GM21529 (cell line): ENCODE measurements at regions not wholly inside any gene's neighbourhood (a gene's known extent, or its start where the extent isn't known, plus 50 kb on each side); places are given as distances from the start of the nearest gene placed in this dataset.

Experiments
- ATAC-seq: cut with Tn5 transposase; IDR thresholded peaks from one replicate; pipeline ENCODE4 v1.9.1; 2021; ENCODE audit not compliant: unreplicated experiment

DNA sequence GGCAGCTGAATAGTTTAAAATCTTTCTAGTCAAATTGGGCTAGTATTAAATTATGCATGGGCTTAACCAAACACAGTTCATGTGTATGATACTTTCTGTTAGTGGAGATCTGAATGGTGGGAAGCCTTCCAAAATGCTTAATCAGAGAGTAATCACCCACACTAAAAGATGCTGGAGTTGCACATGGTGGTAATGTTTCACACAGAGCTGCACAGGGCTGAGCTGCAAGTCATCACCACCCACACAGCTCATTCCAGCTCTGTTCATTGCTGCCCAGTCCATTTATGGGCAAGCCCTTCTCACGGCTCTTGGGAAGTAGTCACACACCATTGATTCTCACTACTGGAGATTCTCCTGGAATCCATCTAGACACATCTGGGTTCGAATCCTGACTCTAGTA lies 351.5 kb upstream of the KCNN2 start:
- no peak for ATAC-seq

DNA sequence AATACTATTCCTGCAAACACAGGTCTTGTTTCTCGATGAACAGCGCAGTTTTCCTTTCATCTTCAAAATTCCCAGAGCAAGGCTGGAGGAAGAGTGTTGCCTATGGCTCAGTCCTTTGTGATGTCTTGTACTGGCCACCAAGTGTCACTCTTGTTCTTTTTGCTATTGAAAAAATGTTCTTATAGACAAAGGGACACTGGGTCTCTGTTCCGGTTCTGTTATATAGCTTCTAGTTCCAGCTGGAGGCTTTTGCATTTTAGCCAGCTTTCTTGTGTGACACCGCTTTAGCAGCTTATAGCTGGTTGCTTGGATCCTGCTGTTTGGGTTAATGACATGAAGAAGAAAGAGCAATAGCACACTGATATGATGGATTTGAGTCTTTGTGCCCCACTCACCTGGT lies 343.7 kb upstream of the KCNN2 start:
- ATAC-seq: no peak

DNA sequence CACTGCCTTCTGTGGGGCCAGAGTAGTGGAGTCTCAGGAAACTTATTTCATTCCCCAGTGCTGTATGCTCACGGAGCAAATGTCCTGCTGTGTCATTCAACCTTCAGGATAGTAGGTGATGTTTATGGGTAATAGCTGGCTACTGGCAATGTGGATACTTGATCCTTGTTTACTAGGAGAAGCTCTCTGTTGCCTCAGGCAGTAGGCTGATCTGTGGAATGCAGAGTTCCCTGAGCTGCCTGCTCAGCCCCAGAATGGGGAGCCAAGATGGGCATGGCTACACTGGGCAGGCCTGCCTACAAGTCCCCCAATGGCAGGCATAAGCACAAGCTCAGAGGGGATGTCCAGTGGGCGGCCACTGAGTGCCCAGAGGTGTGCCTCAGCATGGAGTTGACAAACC lies 323.1 kb upstream of the KCNN2 start:
- ATAC-seq: no peak

DNA sequence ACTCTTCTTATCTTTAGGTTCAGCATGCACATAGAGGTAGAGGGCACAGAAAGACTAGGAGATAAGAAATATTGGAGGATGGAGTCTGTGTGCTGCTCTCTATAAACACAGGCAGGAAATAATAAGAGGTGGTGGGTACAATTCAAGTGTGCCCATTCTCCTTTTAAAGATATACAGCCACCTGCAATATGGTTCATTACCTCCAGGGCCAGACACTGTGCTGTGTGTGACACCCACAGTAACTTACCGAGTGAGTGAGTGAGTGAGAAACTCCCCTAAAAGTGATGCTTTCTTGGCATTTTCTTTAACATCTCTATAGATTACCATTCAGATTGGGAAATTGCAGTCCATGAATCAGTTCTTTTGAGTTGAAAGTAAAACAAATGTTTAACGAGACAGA lies 311.8 kb upstream of the KCNN2 start:
- ATAC-seq: no peak

DNA sequence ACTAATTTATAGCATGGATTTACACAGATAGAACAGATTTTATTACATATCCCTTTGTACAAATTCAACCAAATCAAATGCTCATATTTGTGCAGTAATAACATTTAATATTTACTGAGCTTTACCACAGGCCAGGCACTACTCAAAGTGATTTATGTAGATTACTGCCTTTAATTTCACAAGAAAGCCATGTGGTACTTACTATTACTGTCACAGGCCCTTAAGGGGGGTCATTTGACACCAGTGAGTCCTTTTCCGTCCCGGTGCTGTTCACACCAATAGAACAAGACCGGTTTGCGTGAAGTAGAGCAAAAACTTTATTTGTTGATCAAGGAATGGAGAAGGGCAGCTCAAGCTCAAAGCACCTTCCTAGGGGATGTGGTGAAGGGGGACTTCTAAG lies 308.5 kb upstream of the KCNN2 start:
- ATAC-seq: no peak

DNA sequence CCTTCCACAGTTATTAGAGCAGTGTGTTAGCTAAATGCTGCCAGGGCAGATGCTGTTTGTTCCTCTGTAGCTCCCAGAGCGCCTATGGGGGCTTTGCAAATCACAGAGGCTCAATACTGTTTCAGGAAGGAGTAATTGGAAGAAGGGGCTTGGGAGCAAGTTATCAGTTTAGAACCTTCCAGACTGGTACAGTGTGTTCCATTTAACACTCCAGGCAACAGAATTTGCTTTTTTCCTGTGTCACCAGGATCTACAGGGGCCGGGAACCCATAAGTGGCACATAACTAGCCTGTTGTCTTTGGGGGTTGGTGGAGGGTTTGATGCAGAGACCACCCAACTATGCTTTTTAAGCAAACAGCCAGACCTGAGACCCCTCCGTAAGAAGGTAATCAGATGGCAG lies 307.3 kb upstream of the KCNN2 start:
- no peak for ATAC-seq

DNA sequence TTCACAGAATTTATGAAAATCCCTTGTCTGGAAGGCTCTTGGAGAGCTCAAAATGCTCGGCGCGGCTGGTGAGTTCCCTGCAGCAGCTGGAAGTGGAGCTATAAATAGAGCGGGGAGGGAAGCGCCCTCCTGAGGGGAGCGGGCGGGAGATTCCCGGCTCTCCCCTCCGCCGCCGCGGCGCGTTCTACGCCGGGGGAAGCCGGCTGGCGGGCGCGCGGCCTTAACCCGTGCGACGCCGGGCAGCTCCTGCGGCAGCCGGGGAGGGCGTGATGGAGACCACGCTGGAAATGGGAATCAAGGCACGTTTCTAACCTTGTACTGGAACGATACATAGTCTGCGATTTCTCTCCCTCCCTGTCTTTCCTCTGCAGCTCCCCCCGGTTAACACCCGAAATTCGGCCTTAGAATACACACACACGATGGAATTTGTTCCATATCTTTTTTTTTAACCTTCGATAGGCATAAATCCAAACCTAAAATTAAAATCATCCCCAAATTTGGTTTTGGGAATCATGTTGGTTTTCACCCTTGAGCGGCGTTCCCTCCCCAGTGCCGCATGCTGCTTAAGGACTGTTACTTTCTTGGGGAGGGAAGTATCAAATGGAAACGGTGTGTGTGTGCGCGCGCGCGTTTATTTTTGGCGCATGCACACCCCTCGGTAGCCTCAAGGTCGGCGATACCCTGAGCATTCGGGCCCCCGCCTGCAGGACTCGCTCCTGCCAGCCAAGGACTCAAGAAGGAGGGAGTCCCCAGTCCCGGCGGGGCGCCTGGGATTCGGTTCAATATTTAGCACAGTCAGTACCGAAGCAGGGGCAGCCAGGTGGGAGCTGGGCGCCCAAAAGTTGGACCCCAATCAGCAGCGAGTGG lies 306.3 kb upstream of the KCNN2 start:
- ATAC-seq: no peak

DNA sequence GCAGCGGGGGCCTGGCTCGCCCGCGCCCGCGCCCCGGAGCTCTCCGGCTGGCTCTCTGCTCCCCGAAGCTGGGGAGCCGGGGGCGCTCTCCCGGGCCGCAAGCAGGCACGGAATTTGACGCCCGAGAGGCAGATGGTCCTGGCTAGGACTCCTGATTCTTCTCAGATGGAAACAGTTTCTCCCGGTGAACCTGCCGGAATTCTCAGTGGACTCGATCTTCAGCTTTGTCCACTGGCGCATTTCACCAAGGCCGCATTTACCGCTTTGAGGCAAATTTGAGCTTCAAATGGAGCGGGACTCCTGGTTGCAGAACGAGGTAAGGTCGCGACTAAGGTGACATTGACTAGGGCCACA lies 305.7 kb upstream of the KCNN2 start:
- ATAC-seq: no peak

DNA sequence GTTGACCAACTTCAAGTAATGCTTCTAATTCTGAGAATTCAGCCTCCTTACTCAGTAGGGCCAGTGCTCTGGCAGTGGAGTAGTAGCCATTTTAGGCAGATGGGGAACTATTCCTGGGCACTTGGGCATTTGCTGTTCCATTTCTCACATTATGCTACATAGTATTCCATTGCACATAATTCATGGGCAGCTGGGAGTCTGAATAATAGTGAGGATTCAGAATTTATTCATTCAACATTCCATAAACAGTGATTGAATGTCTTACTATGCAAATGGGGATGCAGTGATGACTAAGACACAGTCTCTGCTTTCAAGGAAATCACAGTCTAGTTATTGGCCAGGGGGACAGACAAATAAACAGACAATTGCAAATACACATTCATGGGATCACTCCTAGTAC lies 301.0 kb upstream of the KCNN2 start:
- ATAC-seq: no peak

DNA sequence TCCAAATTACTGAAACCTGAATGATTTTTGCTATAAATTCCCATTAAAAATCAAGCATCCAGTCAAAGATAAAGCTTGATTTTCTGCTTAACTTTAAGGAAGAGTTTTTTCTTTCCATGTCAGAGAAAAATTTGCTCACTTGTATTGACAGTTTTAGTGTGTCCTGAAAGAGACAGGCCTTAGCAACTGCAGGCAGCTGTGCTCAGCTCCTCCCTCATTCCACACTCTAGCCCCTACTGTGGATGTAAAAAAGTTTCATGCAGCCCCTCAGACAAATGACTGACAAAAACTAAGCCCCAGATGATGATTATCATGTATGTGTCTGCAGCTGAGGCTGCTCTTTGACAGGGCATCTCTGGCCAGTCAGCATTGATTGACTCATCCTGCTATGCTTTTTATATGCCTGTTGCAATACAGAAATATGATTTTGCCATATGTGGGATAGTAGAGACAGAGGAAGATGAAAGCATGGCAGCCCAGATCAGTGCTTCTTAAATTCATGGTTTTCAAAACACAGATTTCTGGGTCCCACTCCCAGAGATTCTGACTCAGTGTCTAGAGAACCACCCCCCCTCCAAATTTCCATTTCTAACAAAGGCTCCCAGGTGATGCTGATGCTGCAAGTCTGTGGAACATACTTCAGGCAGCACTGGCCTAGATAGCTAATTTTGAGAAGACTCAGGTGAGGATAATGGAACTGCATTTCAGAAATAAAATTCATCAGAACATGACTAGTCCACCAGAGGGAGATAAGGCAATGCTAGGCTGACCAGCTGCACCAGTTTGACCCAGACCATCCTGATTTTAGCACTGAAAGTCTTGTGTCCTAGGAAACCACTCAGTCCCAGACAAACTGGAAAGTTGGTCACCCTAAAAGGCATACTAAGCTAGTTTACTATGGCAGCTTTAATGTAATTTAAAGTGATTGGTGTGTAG lies 298.7 kb upstream of the KCNN2 start:
- ATAC-seq: no peak

DNA sequence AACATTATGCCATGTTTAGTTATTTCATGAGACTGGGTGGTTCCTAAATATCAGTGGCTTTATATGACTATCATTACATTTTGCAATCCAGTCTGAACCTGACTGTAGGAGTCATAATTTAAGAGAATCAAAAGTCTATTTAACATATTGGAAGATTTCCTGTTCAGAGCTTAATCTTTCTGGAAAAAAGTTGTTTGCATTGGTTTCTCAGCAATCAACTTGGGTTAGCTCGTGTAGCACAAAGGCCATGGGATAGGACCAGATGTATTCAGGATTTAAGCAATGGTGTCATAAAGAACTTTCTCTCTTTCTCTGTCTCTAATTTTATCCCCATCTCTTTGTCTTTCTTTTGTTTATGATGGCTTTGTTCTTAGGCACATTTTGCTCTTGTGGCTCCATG lies 296.0 kb upstream of the KCNN2 start:
- ATAC-seq: no peak

DNA sequence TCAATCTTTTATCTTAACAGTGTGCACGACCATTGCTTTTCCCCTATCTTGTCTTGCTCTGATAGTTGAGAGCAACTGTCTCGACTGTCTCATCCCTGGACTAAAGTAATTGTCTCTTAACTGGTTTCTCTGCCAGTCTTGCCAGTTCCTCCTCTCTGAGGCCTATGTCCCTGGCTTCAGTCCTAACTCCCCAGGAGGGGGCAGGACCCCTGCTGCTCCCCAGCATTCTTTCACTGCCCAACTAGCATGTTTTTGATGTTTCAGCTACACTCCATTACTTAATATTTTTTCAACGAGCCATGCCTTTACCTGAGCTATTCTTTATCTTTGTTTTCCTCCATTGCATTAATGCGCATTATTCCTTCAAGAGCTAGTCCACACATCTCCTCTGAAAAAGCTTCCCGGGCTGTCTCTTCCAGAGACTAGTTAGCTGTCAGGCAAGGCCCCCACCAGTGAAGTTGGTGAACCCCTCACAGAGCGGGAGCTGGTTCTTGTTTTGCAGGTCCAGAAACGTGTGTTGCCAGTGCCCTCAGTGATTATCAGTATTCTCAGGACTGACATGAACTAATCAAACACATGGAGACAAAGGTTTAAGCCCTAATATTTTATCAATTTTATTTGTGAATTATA lies 291.7 kb upstream of the KCNN2 start:
- no peak for ATAC-seq

DNA sequence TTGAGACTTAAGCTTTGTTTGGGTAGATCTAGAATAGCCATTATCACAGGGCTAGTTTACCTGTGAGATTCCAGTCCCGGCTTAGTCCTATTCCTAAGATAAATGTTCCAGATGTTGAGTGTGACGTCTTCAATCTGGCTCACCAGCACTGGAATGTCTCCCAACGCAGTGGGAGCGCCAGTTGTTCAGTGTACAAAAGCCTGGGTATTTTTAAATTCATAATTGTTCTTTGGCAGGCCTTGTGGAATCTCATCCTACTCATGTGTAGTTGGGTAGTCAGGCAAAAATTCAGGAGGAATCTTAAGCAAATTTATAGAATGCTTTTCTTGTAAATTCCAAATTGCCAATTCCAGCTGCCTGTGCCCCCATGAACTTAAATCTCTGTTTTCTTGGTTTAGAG lies 272.6 kb upstream of the KCNN2 start:
- no peak for ATAC-seq

DNA sequence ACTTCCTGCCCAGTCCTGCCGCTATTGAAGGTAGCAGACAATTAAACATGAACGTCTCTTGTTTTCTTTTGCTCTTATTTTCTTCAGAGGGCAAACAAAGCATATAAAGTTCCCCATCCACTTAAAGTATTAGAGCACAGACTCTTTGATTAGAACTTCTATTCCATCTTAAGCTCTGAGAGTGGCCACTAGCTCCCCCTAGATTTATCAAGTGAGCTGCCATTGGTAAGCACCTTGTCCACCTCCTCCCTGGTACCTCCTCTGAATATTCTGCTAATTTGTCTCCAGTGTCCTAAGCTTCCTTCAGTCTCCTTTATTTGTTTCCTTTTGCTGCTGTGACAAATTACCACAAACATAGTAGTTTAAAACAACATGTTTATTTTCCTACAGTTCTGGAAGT lies 264.3 kb upstream of the KCNN2 start:
- ATAC-seq: no peak

DNA sequence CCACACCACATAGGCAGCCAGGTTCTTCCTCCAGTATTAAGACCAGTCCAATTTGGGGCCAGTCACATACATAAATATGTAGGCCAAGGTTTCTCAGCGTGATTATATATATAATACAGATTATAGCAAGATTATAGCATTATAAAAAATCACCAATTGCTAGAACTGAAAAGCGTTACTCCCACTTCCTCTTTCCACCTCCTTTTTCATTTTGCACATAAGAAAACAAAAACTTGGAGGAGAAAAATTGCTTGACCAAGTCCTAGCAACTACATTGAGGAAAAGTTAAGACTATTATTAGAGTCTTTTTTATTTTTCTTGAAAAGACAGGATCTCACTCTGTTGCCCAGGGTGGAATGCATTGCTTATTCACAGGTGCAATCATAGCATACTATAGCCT lies 262.7 kb upstream of the KCNN2 start:
- no peak for ATAC-seq

DNA sequence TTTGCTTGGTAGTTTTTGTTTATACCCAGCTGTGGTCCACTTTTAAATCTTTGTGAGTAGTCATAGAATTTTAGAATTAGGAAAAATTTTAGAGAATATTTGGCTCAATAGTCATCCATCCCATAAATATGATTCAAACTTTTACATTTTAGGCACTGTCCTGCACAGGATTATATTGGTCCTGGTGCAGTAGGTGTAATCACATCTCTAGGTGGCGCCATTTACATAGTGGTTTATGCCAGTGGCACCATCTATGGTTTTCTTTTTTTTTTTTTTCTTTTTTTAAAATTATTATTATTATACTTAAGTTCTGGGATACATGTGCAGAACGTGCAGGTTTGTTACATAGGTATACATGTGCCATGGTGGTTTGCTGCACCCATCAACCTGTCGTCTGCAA lies 260.7 kb upstream of the KCNN2 start:
- ATAC-seq: peak; percentile 75

DNA sequence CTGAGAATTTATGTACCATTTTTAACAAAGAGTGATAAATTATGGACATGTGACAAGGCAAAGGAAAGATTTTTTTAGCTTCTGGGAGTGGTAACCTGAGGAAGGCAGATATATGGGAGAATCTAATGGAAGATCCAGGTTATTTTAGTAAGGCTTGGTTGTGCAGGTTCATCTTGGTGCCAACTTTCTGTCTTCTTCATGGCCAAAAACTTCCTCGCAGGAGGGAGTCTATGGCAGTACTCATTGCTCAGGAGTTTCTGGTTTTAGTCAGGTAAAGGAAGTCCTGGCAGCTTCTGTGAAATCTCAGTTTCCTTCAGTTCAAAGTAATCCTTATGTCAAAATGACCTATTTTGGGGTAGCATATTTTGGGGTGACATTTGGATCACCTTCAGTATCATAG lies 248.3 kb upstream of the KCNN2 start:
- ATAC-seq: no peak

DNA sequence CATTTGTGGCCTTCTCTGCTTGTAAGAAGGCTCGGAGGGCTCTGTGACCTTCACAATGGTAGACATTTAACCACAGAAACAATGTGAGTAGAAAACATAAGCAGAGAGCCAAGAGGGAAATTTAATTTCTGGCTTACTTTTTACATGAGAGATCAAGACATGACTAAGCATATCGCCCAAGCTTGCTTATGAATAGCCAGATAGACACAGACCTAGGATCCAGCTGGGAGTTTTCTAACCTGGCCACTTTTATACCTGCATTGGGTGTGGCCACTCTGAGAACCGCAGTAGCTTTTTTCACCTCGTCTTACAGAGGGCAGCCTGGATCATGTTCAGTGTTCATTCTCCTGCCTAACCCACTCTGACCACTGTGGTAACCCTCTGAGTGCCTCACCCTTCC lies 244.9 kb upstream of the KCNN2 start:
- no peak for ATAC-seq

DNA sequence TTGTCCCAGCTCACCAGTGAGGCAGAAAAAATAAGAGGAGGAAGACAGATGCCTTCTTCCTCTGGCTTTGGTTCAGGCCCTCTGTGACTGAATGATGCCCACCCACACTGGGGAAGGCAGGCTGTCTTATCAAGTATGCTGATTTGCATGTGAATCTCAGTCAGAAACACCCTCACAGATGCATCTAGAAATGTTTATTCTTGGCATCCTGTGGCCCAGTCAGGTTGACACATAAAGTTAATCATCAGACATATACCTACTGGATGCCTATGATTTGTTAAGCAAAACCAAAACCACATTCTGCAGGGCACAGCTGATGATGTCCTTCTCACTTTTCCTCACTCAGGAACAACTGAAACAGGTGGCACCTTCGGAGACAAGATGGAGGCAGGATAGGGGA lies 243.4 kb upstream of the KCNN2 start:
- ATAC-seq: no peak

DNA sequence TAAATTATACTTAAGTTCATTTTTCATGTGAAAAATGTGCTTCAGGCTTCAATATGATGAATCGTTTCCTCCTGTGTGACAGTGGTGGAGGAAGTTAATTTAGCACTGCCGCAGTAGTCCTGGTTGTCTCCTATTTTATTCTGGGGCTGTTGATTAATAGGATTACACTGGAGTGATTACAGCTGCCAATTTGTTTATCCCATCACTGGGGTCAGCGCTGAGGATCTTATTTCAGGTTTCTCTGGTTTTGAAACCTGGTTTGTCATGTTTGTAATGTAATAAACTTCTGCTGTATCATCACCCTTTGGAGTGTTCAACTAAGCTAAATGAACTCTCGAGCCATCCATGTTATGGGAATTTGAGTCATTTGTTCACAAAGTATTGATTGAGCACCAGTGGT lies 241.7 kb upstream of the KCNN2 start:
- ATAC-seq: no peak

DNA sequence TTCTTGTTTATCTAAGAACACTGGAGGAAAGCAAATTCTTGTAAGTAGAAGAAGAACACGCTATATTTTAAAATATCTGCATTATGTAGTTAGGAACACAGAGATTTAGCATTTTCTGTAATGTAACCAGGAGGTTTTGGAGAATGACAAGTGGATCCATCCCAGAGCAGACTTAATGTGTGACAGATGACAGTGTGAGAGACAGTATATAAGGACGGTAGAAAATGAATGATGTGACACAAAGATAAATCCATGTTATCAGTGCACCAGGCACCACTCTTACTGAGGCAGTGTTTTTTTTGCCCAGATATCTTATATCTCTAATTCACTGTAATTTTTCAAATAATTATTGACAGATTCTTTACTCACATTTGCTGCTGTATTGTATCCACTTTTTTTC lies 239.0 kb upstream of the KCNN2 start:
- no peak for ATAC-seq

DNA sequence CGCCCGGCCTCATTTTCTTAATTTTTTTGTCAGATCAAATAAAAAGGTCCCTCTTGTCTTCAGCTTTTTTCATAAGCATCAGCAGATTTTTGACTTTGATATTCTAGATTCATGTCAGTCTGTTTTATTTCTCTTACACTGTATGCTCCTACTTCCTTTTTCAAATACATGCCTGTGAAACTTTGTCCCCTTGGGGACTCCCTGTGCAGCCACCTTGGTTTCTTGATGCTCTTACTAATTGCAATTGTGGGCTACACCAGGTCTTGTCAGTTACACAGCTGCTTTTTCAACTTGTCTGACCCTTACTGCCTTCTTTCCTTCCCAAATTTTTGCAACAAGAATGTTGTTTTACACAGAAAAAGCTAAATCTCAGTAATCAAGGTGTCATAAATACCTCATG lies 238.2 kb upstream of the KCNN2 start:
- ATAC-seq: no peak
